ENCODE measurements at regions not wholly inside any gene's neighbourhood (a gene's known extent, or its start where the extent isn't known, plus 50 kb on each side); places are given as distances from the start of the nearest gene placed in this dataset.

DNA sequence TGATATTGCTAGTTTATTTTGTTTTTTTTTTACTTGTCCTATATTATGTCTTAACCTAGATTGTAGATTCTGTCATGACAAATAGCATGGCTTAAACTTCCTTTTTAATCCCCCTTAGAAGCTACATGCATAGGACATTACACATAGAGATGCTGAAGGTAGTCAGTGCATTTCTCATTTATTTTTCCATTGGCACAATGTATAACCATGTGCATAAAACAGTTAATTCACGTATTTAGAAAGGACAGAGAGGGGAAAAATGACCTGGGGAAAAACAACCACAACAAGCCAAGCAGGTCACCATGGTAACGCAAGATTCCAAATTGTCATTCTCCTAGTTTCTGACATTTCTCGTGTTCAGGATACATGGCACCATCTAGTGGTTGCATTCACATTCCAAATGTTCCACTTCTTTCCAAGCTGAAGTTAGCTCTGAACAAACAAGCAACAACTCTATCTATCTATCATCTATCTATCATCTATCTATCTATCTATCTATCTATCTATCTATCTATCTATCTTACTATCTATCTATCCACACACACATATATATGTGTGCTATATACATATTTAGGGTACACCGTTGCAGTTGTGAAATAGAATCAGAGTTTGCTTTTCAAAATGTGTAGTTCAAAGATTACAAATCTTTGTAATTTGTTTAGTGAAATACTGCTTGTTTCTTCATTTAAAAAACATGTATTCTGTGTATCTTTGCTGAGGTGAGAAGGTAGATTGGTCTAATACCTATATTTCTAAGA is 487.2 kb upstream of the ST8SIA4 start:
- TF ChIP-seq ZNF274 (IDR thresholded peaks at IDR 0.05; ENCODE audit: low read depth, low read length): no peak
- no peak for TF ChIP-seq YY1 (IDR thresholded peaks at IDR 0.05; ENCODE audit: insufficient read depth, insufficient read length)
- no peak for TF ChIP-seq SUZ12 (IDR thresholded peaks at IDR 0.05; ENCODE audit: extremely low read depth, insufficient read depth, insufficient read length)
